ENCODE measurements at regions not wholly inside any gene's neighbourhood (a gene's known extent, or its start where the extent isn't known, plus 50 kb on each side); places are given as distances from the start of the nearest gene placed in this dataset.
"Not testable (repeated sequence)": the region's sequence is repeated elsewhere in the genome, so short reads cannot be mapped to it uniquely, and the experiment has no call there.

DNA sequence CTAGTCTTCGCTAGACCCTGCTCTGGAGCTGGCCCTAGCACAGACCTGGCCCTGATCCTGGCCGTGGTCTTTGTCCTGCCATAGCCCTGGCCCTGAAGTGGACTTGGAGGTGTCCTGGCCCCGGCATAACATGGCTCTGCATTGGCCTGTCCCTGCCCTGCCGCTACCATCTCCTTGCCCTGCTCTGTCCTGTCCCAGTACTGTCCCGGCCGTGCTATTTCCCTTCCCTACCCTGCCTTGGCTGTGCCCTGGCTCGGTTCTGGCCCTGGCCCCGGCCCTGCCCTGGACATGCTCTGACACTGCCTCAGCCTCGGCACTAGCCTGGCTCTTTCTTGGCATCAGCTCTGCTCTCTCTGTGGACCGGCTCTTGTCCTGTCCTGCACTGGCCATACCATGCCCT is 331.8 kb upstream of the PLGLB1 start:
- TF ChIP-seq PBX3 (CRISPR knock-in tag; IDR thresholded peaks at IDR 0.05); MYNN (tag by site-specific recombination; IDR thresholded peaks at IDR 0.05; ENCODE audit: borderline replicate concordance); MEIS1 (CRISPR knock-in tag; IDR thresholded peaks at IDR 0.05; ENCODE audit: borderline replicate concordance); REST (tag by site-specific recombination; IDR thresholded peaks at IDR 0.05); ZNF561 (tag by site-specific recombination; IDR thresholded peaks at IDR 0.05; ENCODE audit: borderline replicate concordance); ZNF280C (tag by site-specific recombination; IDR thresholded peaks at IDR 0.05): not testable (repeated sequence)
- TF ChIP-seq, protein P1, sequence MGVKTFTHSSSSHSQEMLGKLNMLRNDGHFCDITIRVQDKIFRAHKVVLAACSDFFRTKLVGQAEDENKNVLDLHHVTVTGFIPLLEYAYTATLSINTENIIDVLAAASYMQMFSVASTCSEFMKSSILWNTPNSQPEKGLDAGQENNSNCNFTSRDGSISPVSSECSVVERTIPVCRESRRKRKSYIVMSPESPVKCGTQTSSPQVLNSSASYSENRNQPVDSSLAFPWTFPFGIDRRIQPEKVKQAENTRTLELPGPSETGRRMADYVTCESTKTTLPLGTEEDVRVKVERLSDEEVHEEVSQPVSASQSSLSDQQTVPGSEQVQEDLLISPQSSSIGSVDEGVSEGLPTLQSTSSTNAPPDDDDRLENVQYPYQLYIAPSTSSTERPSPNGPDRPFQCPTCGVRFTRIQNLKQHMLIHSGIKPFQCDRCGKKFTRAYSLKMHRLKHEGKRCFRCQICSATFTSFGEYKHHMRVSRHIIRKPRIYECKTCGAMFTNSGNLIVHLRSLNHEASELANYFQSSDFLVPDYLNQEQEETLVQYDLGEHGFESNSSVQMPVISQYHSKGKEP (tag by site-specific recombination; IDR thresholded peaks at IDR 0.05), result not testable (repeated sequence)
- TF ChIP-seq, protein P2, sequence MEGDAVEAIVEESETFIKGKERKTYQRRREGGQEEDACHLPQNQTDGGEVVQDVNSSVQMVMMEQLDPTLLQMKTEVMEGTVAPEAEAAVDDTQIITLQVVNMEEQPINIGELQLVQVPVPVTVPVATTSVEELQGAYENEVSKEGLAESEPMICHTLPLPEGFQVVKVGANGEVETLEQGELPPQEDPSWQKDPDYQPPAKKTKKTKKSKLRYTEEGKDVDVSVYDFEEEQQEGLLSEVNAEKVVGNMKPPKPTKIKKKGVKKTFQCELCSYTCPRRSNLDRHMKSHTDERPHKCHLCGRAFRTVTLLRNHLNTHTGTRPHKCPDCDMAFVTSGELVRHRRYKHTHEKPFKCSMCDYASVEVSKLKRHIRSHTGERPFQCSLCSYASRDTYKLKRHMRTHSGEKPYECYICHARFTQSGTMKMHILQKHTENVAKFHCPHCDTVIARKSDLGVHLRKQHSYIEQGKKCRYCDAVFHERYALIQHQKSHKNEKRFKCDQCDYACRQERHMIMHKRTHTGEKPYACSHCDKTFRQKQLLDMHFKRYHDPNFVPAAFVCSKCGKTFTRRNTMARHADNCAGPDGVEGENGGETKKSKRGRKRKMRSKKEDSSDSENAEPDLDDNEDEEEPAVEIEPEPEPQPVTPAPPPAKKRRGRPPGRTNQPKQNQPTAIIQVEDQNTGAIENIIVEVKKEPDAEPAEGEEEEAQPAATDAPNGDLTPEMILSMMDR (tag by site-specific recombination; IDR thresholded peaks at IDR 0.05), result not testable (repeated sequence)
- TF ChIP-seq, protein P3, sequence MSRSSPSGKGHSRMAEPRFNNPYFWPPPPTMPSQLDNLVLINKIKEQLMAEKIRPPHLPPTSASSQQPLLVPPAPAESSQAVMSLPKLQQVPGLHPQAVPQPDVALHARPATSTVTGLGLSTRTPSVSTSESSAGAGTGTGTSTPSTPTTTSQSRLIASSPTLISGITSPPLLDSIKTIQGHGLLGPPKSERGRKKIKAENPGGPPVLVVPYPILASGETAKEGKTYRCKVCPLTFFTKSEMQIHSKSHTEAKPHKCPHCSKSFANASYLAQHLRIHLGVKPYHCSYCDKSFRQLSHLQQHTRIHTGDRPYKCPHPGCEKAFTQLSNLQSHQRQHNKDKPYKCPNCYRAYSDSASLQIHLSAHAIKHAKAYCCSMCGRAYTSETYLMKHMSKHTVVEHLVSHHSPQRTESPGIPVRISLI (tag by site-specific recombination; IDR thresholded peaks at IDR 0.05), result not testable (repeated sequence)
